ENCODE measurements at regions not wholly inside any gene's neighbourhood (a gene's known extent, or its start where the extent isn't known, plus 50 kb on each side); places are given as distances from the start of the nearest gene placed in this dataset.
A peak's percentile ranks its signal among the peaks of the same experiment; 100 is the strongest.

- intact Hi-C loops (cut with DNase I, micrococcal nuclease): no loop called here
- CTCF ChIA-PET: interaction anchor here (0.9 kb wide), 1 partner anchor 8 kb away, joined by 3 read pairs; no protein-coding TSS in a partner anchor
Measured at GRCh38 chr10:7471720-7472367, 61.0 kb upstream of the SFMBT2 start.

GRCh38 chr10:7470371-7470770 is 59.5 kb upstream of the SFMBT2 start:
- Mint-ChIP-seq H3K4me3 (no peak overlapping the region), H3K36me3 (ENCODE audit: low read depth) (no peaks in the 10 kb centered on the region), H3K27me3 (no peaks in the 10 kb centered on the region), H3K4me1 (ENCODE audit: low read depth) (peaks cover 48% of the 10 kb centered on the region), H3K9me3 (no peaks in the 10 kb centered on the region), H3K27ac (no peak overlapping the region)
- Histone ChIP-seq H3K9me3 (ENCODE audit: control insufficient read depth in 1 of 2, insufficient read depth in 1 of 2, low read length in 2 of 2) (no peaks in the 10 kb centered on the region), H3K4me1 (ENCODE audit: insufficient read depth, low read length) (peaks cover 14% of the 10 kb centered on the region), H3K4me3 (ENCODE audit: low read length) (no peak overlapping the region), H3K27ac (ENCODE audit: low read depth in 1 of 2, low read length in 2 of 2) (no peak overlapping the region), H3K36me3 (ENCODE audit: insufficient read depth, low read length) (no peaks in the 10 kb centered on the region), H3K27me3 (ENCODE audit: control insufficient read depth in 1 of 2, insufficient read depth in 2 of 2, low read length in 2 of 2) (no peaks in the 10 kb centered on the region)
- ChIA-PET CTCF (interaction anchor here (0.6 kb wide), 1 partner anchor 97 kb away, joined by 4 read pairs; no protein-coding TSS in a partner anchor), POLR2A (interaction anchor here (1.2 kb wide), 1 partner anchor 14 kb away, joined by 5 read pairs; no protein-coding TSS in a partner anchor)
- ATAC-seq (ENCODE audit: poor library complexity) (no peak), DNase-seq (no peak)
- no peak for TF ChIP-seq CTCF (IDR thresholded peaks at IDR 0.05)
- intact Hi-C loops (cut with DNase I, micrococcal nuclease): no loop called here

More at GRCh38 chr10:7471720-7472367, 61.0 kb upstream of the SFMBT2 start:
- H3K36me3 ChIP-seq (ENCODE audit: insufficient read depth, low read length): no peaks in the 10 kb centered on the region
- H3K9me3 ChIP-seq (ENCODE audit: control insufficient read depth in 1 of 2, insufficient read depth in 1 of 2, low read length in 2 of 2): no peaks in the 10 kb centered on the region
- TF ChIP-seq CTCF (IDR thresholded peaks at IDR 0.05): no peak
- H3K27me3 ChIP-seq (ENCODE audit: control insufficient read depth in 1 of 2, insufficient read depth in 2 of 2, low read length in 2 of 2): no peaks in the 10 kb centered on the region
- H3K4me3 ChIP-seq (ENCODE audit: low read length): peak overlapping the region; percentile 52
- Mint-ChIP-seq H3K27me3 (no peaks in the 10 kb centered on the region), H3K4me3 (peak overlapping the region; percentile 82), H3K27ac (peak overlapping the region; percentile 85), H3K9me3 (no peaks in the 10 kb centered on the region), H3K36me3 (ENCODE audit: low read depth) (no peaks in the 10 kb centered on the region), H3K4me1 (ENCODE audit: low read depth) (peaks cover 50% of the 10 kb centered on the region)
- peak overlapping the region in 1 of 2 donors; percentile 44 for H3K27ac ChIP-seq (ENCODE audit: low read depth in 1 of 2, low read length in 2 of 2)
- POLR2A ChIA-PET: interaction anchor here (1.0 to 2.2 kb wide), 2 partner anchors 13 to 61 kb away, joined by 3 to 15 read pairs; partner anchors contain the start of gene SFMBT2
- peak in 4 of 14 experiments; percentile 21 to 43 (median 42) for DNase-seq
- ATAC-seq (ENCODE audit: poor library complexity): peak; percentile 61
- peaks cover 14% of the 10 kb centered on the region for H3K4me1 ChIP-seq (ENCODE audit: insufficient read depth, low read length)

- no peaks in the 10 kb centered on the region for H3K27me3 ChIP-seq (ENCODE audit: control insufficient read depth in 1 of 2, insufficient read depth in 2 of 2, low read length in 2 of 2)
- no peak overlapping the region for H3K4me3 ChIP-seq (ENCODE audit: low read length)
- Mint-ChIP-seq H3K9me3 (no peaks in the 10 kb centered on the region), H3K4me3 (no peak overlapping the region), H3K4me1 (ENCODE audit: low read depth) (peaks cover 33% of the 10 kb centered on the region), H3K36me3 (ENCODE audit: low read depth) (no peaks in the 10 kb centered on the region), H3K27me3 (no peaks in the 10 kb centered on the region), H3K27ac (no peak overlapping the region)
- H3K36me3 ChIP-seq (ENCODE audit: insufficient read depth, low read length): no peaks in the 10 kb centered on the region
- CTCF ChIA-PET: no interaction called here
- H3K4me1 ChIP-seq (ENCODE audit: insufficient read depth, low read length): peaks cover 7% of the 10 kb centered on the region
- no peaks in the 10 kb centered on the region for H3K9me3 ChIP-seq (ENCODE audit: control insufficient read depth in 1 of 2, insufficient read depth in 1 of 2, low read length in 2 of 2)
- DNase-seq: no peak
- no peak overlapping the region for H3K27ac ChIP-seq (ENCODE audit: low read depth in 1 of 2, low read length in 2 of 2)
- ATAC-seq (ENCODE audit: poor library complexity): no peak
- POLR2A ChIA-PET: no interaction called here
- intact Hi-C loops (cut with DNase I, micrococcal nuclease): no loop called here
- no peak for TF ChIP-seq CTCF (IDR thresholded peaks at IDR 0.05)
Measured at GRCh38 chr10:7467031-7467667, 56.3 kb upstream of the SFMBT2 start.

Measured in CD4-positive, alpha-beta T cell (primary cell).